ENCODE measurements at regions not wholly inside any gene's neighbourhood (a gene's known extent, or its start where the extent isn't known, plus 50 kb on each side); places are given as distances from the start of the nearest gene placed in this dataset.
"Not testable (repeated sequence)": the region's sequence is repeated elsewhere in the genome, so short reads cannot be mapped to it uniquely, and the experiment has no call there.

DNA sequence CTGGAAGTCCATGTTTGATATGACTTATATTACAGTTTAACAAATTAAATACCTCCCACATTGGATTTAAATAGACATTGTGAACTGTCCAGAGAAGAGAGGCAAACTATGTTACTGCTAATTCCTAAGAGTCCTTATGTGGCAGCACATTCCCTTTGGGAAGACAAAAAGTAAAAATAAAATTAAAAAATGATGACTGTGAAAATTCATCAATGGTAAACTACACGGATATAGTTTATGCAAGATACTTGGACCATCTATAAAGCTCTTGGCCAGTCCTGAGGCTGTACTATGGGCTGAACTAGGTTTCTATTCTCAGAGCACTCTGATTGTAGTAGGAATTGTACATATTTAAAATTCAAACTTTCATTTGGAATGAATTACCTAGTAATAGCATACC lies 206.4 kb downstream of the LRRK2 start:
- DNase-seq = no peak

DNA sequence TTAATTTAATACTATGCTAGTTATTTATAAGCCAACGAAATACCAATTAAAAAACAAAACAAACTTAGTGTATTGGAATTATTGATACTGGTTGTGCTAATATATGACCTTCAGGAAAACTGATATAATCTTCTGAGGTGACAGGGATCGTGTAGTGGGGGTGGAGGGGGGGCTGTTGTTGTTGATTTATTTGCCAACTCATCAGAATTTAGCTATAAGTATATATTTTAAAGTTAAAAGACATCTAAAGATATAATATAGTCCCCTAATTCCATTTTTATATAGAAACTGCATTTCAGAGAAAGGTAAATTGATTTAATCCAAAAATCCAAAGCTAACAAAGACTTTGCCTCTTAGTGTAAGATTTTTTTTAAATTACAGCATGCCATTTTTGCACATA lies 210.5 kb downstream of the LRRK2 start:
- DNase-seq = no peak

- no peak for DNase-seq
Observed at GRCh38 chr12:40435951-40436350, 211.2 kb downstream of the LRRK2 start.

- no peak for DNase-seq
Observed at GRCh38 chr12:40436564-40436963, 211.8 kb downstream of the LRRK2 start.

DNA sequence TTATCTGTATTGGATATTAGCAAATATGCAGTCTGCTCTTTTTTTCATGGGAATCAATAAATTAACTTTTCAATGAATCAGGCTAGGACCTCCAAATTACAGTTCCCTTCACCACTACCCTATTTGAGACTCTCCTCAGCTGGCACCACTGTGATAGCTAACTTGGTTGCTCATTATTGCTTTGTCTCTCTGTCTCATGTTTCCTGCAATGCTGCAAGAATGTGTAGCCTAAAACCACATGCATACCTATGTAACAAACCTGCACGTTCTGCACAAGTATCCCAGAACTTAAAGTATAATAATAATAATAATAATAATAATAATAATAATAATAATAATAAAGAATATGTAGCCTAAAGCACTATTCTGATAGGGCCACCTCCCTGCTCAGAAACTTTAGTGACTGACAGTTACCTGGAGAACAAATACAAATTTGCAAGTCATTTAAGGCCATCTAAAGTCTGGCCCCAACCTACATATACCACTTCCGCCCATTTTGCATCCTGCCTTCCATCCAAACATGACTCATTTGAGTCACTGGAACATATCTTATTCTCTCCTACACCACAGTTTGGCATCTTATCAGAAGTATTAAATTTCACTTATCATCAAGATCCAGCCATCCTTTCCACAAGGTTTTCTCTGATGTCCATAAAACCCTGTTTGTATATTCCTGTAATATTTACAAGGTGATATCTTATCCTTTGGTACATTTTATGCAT lies 215.1 kb downstream of the LRRK2 start:
- no peak for DNase-seq

- DNase-seq = no peak
Observed at GRCh38 chr12:40444174-40444573, 219.4 kb downstream of the LRRK2 start.

DNA sequence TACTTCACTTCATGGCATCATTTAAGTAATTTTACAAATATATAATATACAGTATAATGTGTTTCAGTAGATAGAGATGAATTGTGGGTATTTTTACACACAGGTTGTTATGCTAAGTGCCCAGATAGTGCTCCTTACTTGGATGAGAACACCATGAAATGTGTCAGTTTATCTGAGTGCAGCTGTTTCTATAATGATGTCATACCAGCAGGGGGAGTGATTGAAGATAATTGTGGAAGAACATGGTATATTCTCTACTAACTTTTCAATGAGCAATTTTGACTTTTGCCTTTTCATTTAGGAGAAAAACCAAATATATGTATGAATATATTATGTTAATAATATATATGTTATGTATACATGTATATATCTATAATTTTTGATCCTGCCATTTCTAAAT lies 221.6 kb downstream of the LRRK2 start:
- no peak for DNase-seq

GRCh38 chr12:40448523-40448922 lies 223.7 kb downstream of the LRRK2 start:
- not testable (repeated sequence) for DNase-seq

DNA sequence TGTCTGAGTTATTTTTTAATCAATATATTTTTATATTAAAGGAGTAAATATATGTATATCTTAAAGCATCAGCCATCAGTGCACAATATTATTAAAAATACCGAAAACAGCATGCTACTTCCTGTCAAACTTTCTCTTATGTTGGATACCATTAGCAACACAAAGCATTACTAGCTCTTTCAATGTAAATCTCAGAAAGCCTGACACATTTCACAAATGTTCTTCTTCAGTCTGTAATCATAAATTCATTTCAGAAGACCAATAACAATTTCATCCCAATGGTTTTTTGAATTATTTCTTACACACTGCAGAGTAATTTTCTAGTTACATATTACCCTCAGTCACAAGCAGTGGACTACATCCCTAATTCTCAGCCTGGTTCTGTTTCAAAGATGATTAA lies 226.9 kb downstream of the LRRK2 start:
- DNase-seq = no peak

DNA sequence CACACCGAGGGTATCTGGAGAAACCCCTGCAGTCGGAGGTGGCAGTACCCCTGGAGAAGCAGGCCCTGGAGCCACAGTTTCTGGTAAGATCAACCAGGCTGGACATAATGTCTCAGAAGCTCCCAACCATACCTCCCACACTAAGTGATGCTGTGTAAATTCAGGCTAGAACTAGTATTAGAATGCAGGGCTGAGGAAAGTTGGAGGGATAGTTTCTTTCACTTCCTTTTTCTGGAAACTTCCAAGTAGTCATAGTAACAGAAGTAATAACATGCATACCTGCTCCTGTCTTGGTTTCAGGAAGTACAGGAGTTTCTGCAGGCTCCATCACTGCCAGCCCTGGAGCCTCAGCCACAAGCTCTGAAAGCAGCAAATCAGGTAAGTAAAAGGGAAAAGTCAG lies 228.1 kb upstream of the CNTN1 start:
- DNase-seq = no peak

GRCh38 chr12:40469736-40470135 lies 222.5 kb upstream of the CNTN1 start:
- no peak for DNase-seq

- DNase-seq = no peak
Observed at GRCh38 chr12:40473962-40474361, 218.3 kb upstream of the CNTN1 start.

- DNase-seq = no peak
Observed at GRCh38 chr12:40474630-40475029, 217.6 kb upstream of the CNTN1 start.

GRCh38 chr12:40499856-40500255 lies 192.4 kb upstream of the CNTN1 start:
- DNase-seq = no peak

DNA sequence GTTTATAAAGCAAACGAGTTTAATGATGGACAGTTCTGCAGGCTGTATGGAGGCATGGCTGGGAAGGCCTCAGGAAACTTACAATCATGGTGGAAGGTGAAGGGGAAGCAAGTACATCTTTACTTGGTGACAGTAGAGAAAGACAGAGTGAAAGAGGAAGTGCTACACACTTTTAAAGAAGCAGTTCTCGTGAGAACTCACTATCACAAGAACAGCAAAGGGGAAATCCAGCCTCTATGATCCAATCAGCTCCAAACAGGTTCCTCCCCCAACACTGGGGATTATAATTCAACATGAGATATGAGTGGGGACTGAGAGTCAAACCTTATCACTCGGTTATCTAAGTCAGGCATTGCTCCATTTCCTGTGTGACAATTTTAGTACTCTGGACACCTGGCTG lies 189.9 kb upstream of the CNTN1 start:
- no peak for DNase-seq

DNA sequence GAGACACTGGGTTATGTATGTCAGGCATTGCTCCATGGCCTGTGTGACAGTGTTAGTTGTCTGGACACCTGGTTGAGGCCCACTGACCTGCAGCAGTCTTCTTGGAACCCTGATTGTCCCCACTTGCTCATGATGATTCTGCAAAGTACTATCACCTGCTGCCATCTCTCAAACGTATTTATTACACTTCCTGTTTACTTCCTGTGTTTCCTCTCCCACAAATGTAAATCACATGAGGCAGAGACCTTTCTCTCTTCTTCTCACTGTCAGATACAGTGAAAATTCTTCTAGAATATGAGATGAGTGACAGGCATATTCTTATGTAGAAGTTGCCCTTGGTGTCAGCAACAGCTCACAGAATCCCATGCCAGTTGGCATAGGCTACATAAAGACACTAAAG lies 186.9 kb upstream of the CNTN1 start:
- DNase-seq = no peak

GRCh38 chr12:40508421-40508820 lies 183.8 kb upstream of the CNTN1 start:
- no peak for DNase-seq

DNA sequence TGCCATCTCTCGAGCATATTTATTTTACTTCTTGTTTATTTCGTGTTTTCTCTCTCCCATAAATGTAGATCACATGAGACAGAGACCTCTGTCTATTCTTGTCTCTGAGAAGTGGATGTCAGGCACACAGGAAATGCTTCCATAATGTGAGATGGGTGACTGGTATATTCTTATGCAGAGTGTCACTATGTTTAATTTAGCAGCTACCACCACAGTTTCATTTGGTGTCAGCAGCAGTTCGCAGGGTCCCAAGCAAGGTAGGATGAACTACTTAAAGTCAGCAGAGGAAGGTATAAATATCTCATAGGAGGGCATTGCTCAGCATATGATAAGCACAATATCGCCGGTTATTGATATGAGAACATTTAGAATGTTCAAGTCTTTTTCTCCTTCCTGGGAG lies 180.9 kb upstream of the CNTN1 start:
- DNase-seq = no peak

DNA sequence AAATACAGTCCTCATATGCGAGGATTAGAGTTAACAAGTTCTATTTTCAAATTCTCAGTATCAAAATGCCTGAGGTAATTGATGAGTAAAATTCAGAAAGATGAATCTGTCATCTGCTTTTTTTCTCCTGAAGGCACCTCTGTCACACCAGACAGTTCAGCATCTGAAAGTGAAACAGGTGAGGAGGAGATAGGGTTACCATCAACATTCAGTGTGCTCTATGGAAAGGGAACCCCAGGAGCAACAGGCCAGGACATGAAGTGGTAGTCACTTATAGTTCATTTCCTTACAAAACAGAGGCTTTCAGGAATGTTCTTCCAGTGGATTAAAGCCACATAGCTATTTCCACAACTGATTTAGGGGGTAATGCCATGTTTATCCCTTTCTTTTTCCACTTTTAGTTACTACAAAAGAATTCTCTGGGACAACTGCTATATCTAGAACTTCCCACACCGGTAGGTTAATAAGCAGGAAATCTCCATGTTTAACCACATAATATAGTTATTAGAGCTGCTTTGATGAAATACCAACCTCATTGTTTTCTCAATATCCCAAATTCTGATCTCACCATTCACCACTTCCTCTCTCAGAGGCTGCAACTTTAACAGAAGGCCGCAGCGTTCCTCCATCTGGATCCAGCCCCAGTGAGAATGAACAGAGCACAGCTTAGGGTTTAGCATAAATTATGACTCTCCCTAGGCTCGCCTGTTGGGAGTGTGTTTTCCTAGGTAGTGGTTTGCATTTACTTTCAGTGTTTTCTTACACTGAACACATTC lies 177.0 kb upstream of the CNTN1 start:
- no peak for DNase-seq

GRCh38 chr12:40522837-40523236 lies 169.4 kb upstream of the CNTN1 start:
- no peak for DNase-seq

- DNase-seq = no peak
Observed at GRCh38 chr12:40525054-40525453, 167.2 kb upstream of the CNTN1 start.

DNA sequence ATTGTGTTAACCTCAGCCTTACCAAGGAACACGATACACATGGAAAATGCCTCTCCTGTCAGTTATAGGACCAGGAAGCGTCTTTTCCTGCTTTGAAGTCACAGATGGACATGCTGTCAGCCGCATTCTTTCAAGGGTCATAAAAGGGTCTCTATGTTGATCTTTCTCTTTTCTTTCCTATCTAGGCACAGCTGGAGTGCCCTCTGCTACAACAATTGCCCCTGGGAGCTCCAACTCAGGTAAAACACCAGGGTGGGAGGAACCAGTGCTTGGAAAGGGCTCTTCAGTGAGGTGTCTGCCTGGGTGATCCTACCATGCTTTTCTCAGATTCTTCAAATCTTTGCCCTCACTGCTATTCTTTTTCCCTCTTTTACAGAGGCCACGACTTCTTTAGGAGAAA lies 157.4 kb upstream of the CNTN1 start:
- DNase-seq = no peak

DNA sequence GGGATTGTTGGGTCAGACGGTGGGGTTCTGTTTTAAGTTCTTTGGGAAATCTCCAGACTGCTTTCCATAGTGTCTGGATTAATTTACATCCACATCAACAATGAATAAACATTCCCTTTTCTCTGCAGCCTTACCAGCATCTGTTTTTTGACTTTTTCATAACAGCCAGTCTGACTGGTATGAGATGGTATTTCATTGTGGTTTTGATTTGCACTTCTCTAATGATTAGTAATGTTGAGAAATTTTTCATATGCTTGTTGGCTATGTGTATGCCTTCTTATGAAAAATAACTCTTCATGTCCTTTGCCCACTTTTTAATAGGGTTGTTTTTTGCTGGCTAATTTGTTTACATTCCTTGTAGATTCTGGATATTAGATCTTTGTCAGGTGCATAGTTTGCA lies 140.8 kb upstream of the CNTN1 start:
- DNase-seq = no peak

GRCh38 chr12:40552868-40553267 lies 139.4 kb upstream of the CNTN1 start:
- no peak for DNase-seq

DNA sequence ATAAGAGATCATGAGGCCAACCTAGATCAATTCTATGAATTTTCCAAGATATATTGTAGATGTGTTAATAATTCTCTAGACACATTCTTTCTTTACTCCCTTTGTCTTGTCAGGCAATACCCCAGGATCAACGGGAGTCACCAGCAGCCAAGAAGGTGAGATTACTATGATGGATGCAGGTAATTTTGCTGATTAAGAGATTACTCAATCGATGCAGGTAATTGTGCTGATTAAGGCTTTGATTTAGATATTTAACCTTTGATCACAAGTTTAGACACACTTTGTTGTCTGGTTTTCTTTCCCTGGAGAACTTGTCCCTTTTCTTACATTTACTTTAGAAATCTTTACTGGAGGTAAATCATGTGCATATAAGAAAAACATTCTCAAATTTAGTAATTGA lies 134.3 kb upstream of the CNTN1 start:
- no peak for DNase-seq
